Panc1 (cell line): ENCODE measurements at regions not wholly inside any gene's neighbourhood (a gene's known extent, or its start where the extent isn't known, plus 50 kb on each side); places are given as distances from the start of the nearest gene placed in this dataset.

Experiments
- ATAC-seq: fragments of 200-7000 bp; cut with Tn5 transposase; 2 replicates; pipeline ENCODE4 v1.9.1; 2020; ENCODE audit warnings: mild to moderate bottlenecking, moderate library complexity
- BruUV-seq: library from RNA; stranded (reverse); fragments of 400-500 nt; replicated peaks from 2 replicates; lab custom pipeline; 2021; lab: Mats Ljungman, UMichigan
- CTCF ChIA-PET: fragments of 300-600 bp; sonication (Branson Sonifier 250); formaldehyde crosslinking; loops from one replicate; lab custom pipeline; 2022; ENCODE audit warnings: antibody characterized with exemption; lab: Charles Lee
- POLR2A ChIA-PET: fragments of 300-600 bp; sonication (Branson Sonifier 250); formaldehyde crosslinking; loops from one replicate; lab custom pipeline; 2022; ENCODE audit warnings: antibody characterized with exemption; lab: Charles Lee
- DNase-seq: peaks from one replicate; pipeline ENCODE4 v3.0.0-alpha.2; 2010; ENCODE audit warnings: low read depth, low spot score
- H3K27ac ChIP-seq: 2 replicates; pipeline ENCODE4 v1.5.1; 2011; ENCODE audit warnings: mild to moderate bottlenecking, low read length, inconsistent platforms
- H3K27me3 ChIP-seq: fragments of 200-500 bp; sonication (Bioruptor generic); 2 replicates; pipeline ENCODE4 v1.6.0; 2014; ENCODE audit warnings: low read length, inconsistent platforms; ENCODE audit not compliant: control insufficient read depth, insufficient read depth
- H3K36me3 ChIP-seq: fragments of 200-500 bp; sonication (Bioruptor generic); 2 replicates; pipeline ENCODE4 v1.5.1; 2014; ENCODE audit warnings: inconsistent platforms, mild to moderate bottlenecking, low read length, moderate library complexity; ENCODE audit not compliant: control insufficient read depth, insufficient read depth
- H3K4me1 ChIP-seq: 2 replicates; pipeline ENCODE4 v1.5.1; 2011; ENCODE audit warnings: inconsistent platforms, mild to moderate bottlenecking, low read length, moderate library complexity; ENCODE audit not compliant: control insufficient read depth, insufficient read depth
- H3K4me3 ChIP-seq, 2 experiments: 2 replicates each; pipeline ENCODE4 v1.5.1; 2011 to 2012; ENCODE audit warnings: low read depth in 2 of 2, low read length in 2 of 2, mild to moderate bottlenecking in 2 of 2, inconsistent platforms in 1 of 2, moderate library complexity in 1 of 2
- H3K9me3 ChIP-seq: fragments of 200-500 bp; sonication (Bioruptor generic); 2 replicates; pipeline ENCODE4 v1.5.1; 2014; ENCODE audit warnings: low read depth, mild to moderate bottlenecking, inconsistent platforms, low read length, moderate library complexity; ENCODE audit not compliant: control insufficient read depth, insufficient read depth
- POLR2AphosphoS5 ChIP-seq: IDR thresholded peaks from 2 replicates; pipeline ENCODE4 v1.6.1; 2012; ENCODE audit warnings: mild to moderate bottlenecking, low read depth, low read length, moderate library complexity
- SIN3A ChIP-seq: IDR thresholded peaks from 2 replicates; pipeline ENCODE4 v1.6.1; 2012; ENCODE audit warnings: low read depth, mild to moderate bottlenecking, low read length, moderate library complexity, borderline replicate concordance; ENCODE audit not compliant: insufficient read depth
- TCF7L2 ChIP-seq: IDR thresholded peaks from 2 replicates; pipeline ENCODE4 v1.6.1; 2011; ENCODE audit warnings: mild to moderate bottlenecking, low read depth, low read length, inconsistent platforms
- in situ Hi-C: cut with HindIII; loops from 2 replicates; pipeline ENCODE4 v1.10.0; 2016; ENCODE audit warnings: low sequenced_read_pairs, low pct_unique_long_range_greater_than_20kb
- intact Hi-C: fragments of 100-400 bp; cut with micrococcal nuclease; formaldehyde crosslinking; loops from one replicate; pipeline ENCODE4 v1.10.0; 2022; ENCODE audit not compliant: unreplicated experiment
- TF ChIP-seq, protein P1 (sequence below): fragments of 450-650 bp; IDR thresholded peaks from 2 replicates; pipeline ENCODE4 v1.5.1; 2017; ENCODE audit warnings: mild to moderate bottlenecking
- TF ChIP-seq, protein P2 (sequence below), 2 experiments: IDR thresholded peaks; 2 replicates each; pipeline ENCODE4 v1.6.1; 2011 to 2012; ENCODE audit warnings: low read depth in 2 of 2, control low read depth in 1 of 2, low read length in 1 of 2, mild to moderate bottlenecking in 1 of 2, moderate library complexity in 1 of 2; ENCODE audit not compliant: insufficient read depth in 1 of 2

DNA sequence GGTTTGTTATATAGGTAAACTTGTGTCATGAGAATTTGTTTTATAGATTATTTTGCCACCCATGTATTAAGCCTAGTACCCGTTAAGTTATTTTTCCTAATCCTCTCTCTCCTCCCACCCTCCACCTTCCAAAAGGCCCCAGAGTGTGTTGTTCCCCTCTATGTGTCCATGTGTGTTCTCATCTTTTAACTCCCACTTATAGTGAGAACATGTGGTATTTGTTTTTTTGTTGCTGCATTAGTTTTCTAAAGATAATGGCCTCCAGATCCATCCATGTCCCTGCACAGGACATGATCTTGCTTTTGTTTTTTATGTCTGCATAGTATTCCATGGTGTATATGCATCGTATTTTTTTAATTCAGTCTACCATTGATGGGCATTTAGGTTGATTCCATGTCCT lies 1075.6 kb upstream of the CNTNAP5 start:
- Histone ChIP-seq H3K27me3 (no peaks in the 10 kb centered on the region), H3K27ac (no peak overlapping the region), H3K4me3 (no peak overlapping the region), H3K9me3 (no peaks in the 10 kb centered on the region), H3K4me1 (no peaks in the 10 kb centered on the region), H3K36me3 (no peaks in the 10 kb centered on the region)
- intact Hi-C loops: no loop called here
- POLR2A ChIA-PET: no interaction called here
- CTCF ChIA-PET: no interaction called here
- no TSS peak for BruUV-seq
- no peak for DNase-seq
- in situ Hi-C loops: no loop called here
- no peak for ATAC-seq
- TF ChIP-seq SIN3A (no peak), POLR2AphosphoS5 (no peak)
- TF ChIP-seq, protein P1, sequence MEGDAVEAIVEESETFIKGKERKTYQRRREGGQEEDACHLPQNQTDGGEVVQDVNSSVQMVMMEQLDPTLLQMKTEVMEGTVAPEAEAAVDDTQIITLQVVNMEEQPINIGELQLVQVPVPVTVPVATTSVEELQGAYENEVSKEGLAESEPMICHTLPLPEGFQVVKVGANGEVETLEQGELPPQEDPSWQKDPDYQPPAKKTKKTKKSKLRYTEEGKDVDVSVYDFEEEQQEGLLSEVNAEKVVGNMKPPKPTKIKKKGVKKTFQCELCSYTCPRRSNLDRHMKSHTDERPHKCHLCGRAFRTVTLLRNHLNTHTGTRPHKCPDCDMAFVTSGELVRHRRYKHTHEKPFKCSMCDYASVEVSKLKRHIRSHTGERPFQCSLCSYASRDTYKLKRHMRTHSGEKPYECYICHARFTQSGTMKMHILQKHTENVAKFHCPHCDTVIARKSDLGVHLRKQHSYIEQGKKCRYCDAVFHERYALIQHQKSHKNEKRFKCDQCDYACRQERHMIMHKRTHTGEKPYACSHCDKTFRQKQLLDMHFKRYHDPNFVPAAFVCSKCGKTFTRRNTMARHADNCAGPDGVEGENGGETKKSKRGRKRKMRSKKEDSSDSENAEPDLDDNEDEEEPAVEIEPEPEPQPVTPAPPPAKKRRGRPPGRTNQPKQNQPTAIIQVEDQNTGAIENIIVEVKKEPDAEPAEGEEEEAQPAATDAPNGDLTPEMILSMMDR: no peak
- TF ChIP-seq, protein P2, sequence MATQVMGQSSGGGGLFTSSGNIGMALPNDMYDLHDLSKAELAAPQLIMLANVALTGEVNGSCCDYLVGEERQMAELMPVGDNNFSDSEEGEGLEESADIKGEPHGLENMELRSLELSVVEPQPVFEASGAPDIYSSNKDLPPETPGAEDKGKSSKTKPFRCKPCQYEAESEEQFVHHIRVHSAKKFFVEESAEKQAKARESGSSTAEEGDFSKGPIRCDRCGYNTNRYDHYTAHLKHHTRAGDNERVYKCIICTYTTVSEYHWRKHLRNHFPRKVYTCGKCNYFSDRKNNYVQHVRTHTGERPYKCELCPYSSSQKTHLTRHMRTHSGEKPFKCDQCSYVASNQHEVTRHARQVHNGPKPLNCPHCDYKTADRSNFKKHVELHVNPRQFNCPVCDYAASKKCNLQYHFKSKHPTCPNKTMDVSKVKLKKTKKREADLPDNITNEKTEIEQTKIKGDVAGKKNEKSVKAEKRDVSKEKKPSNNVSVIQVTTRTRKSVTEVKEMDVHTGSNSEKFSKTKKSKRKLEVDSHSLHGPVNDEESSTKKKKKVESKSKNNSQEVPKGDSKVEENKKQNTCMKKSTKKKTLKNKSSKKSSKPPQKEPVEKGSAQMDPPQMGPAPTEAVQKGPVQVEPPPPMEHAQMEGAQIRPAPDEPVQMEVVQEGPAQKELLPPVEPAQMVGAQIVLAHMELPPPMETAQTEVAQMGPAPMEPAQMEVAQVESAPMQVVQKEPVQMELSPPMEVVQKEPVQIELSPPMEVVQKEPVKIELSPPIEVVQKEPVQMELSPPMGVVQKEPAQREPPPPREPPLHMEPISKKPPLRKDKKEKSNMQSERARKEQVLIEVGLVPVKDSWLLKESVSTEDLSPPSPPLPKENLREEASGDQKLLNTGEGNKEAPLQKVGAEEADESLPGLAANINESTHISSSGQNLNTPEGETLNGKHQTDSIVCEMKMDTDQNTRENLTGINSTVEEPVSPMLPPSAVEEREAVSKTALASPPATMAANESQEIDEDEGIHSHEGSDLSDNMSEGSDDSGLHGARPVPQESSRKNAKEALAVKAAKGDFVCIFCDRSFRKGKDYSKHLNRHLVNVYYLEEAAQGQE (IDR thresholded peaks at IDR 0.05; ENCODE audit: insufficient read depth in 1 of 2, low read depth in 2 of 2, low read length in 1 of 2): no peak

DNA sequence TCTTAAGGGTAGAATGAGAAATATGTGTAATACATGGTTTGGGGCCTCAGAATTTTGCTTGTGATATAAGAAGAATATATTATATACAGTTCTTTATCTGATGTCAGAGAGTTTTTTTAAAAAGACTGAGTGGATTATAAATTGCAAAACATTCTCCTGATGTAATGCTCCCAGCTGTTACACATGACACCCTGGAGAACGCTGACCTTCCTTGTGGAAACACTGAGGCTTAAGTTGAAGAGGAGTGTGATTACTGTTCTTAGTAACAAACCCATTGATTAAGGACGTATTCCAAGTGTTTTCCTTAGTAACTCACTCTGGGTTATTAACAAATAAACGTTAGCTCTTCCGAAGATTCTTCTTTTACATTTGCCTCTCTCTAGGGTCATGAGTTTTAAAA lies 1069.3 kb upstream of the CNTNAP5 start:
- in situ Hi-C loops: no loop called here
- DNase-seq (no peak), ATAC-seq (no peak)
- H3K27ac ChIP-seq: no peak overlapping the region
- H3K36me3 ChIP-seq: no peaks in the 10 kb centered on the region
- H3K4me3 ChIP-seq: no peak overlapping the region
- intact Hi-C loops: no loop called here
- BruUV-seq: no TSS peak
- POLR2A ChIA-PET: no interaction called here
- no peaks in the 10 kb centered on the region for H3K27me3 ChIP-seq
- TF ChIP-seq, protein P2 (IDR thresholded peaks at IDR 0.05; ENCODE audit: insufficient read depth in 1 of 2, low read depth in 2 of 2, low read length in 1 of 2): no peak
- TF ChIP-seq TCF7L2 (no peak), SIN3A (no peak), POLR2AphosphoS5 (no peak)
- TF ChIP-seq, protein P1: no peak
- H3K9me3 ChIP-seq: no peaks in the 10 kb centered on the region
- H3K4me1 ChIP-seq: no peaks in the 10 kb centered on the region; the same call in 1 of the 2 replicates
- CTCF ChIA-PET: no interaction called here
